Cardiac muscle cell (in vitro differentiated cells and primary cell): ENCODE measurements at regions not wholly inside any gene's neighbourhood (a gene's known extent, or its start where the extent isn't known, plus 50 kb on each side); places are given as distances from the start of the nearest gene placed in this dataset.
"Not testable (repeated sequence)": the region's sequence is repeated elsewhere in the genome, so short reads cannot be mapped to it uniquely, and the experiment has no call there.

ENCODE experiments used
- DNase-seq, 2 donors: peaks; one replicate each; pipeline versions ENCODE4 v3.0.0 to v3.0.0-alpha.2; 2010 to 2017; ENCODE audit warnings: low read depth in 1 of 2, low spot score in 1 of 2
- H3K27ac ChIP-seq: fragments of 200-600 bp; sonication (generic); 2 replicates; pipeline ENCODE4 v1.5.1; 2016
- H3K27me3 ChIP-seq: fragments of 200-600 bp; sonication (generic); 2 replicates; pipeline ENCODE4 v1.6.0; 2016; ENCODE audit warnings: control low read depth
- H3K36me3 ChIP-seq: fragments of 200-600 bp; sonication (generic); 2 replicates; pipeline ENCODE4 v1.5.1; 2016; ENCODE audit warnings: control low read depth
- H3K4me1 ChIP-seq: fragments of 200-600 bp; sonication (generic); 2 replicates; pipeline ENCODE4 v1.8.1; 2017; ENCODE audit warnings: low read depth, mild to moderate bottlenecking, mixed run types
- H3K4me3 ChIP-seq: fragments of 200-600 bp; sonication (generic); 2 replicates; pipeline ENCODE4 v1.5.1; 2016; ENCODE audit warnings: mild to moderate bottlenecking
- H3K9me3 ChIP-seq: fragments of 200-600 bp; sonication (generic); 2 replicates; pipeline ENCODE4 v1.5.1; 2017; ENCODE audit warnings: low read depth, mild to moderate bottlenecking, control low read depth
- TF ChIP-seq, protein P1 (sequence below): IDR thresholded peaks from 2 replicates; pipeline ENCODE4 v1.5.1; 2012; ENCODE audit warnings: low read depth, mild to moderate bottlenecking, low read length

DNA sequence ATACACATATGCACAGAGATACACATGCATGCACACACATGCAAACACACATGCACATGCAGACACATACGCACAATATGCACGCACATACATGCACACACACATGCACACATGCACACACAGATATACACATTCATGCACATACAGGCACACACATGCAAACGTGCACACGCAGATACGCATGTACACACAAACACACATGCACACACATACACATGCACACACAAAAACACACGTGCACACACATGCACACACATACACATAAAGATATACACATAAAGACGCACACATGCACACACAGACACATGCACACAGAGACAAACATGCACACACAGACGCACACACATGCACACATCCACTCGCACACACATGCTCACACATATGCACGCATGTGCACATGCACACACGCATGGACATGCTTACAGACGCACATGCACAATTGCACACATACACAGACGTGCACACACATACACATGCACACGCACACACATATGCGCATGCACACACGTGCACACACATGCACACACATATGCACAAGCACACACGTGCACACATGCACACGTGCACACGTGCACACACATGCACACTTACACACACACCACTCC lies 145.2 kb downstream of the ADRA2C start:
- Histone ChIP-seq H3K9me3 (no peaks in the 10 kb centered on the region), H3K4me1 (peaks cover 8% of the 10 kb centered on the region), H3K4me3 (no peak overlapping the region), H3K27ac (no peak overlapping the region), H3K27me3 (peaks cover 1% of the 10 kb centered on the region), H3K36me3 (no peaks in the 10 kb centered on the region)
- DNase-seq: no peak
- TF ChIP-seq, protein P1, sequence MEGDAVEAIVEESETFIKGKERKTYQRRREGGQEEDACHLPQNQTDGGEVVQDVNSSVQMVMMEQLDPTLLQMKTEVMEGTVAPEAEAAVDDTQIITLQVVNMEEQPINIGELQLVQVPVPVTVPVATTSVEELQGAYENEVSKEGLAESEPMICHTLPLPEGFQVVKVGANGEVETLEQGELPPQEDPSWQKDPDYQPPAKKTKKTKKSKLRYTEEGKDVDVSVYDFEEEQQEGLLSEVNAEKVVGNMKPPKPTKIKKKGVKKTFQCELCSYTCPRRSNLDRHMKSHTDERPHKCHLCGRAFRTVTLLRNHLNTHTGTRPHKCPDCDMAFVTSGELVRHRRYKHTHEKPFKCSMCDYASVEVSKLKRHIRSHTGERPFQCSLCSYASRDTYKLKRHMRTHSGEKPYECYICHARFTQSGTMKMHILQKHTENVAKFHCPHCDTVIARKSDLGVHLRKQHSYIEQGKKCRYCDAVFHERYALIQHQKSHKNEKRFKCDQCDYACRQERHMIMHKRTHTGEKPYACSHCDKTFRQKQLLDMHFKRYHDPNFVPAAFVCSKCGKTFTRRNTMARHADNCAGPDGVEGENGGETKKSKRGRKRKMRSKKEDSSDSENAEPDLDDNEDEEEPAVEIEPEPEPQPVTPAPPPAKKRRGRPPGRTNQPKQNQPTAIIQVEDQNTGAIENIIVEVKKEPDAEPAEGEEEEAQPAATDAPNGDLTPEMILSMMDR: no peak

DNA sequence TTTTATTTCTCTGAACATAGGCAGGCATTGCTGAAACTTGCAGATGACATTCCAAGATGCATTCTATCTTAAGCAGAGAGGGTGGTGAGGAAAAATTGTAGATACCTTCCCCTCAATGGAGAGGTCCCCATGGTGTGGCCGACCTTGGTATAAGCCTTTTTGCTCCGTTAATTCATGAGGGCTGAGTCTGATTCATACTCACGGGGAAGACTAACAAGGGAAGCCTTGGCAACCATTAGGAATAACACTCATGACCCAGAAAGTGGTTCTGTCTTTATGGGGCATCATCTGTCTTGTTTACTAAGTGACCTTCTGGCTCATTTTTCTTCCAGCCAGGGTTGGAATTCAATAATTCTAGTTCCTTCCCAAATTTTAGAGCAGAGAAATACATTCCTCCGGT lies 148.3 kb downstream of the ADRA2C start:
- H3K27ac ChIP-seq, H3K27me3 ChIP-seq, H3K36me3 ChIP-seq, H3K4me3 ChIP-seq, H3K9me3 ChIP-seq, H3K4me1 ChIP-seq, DNase-seq: not testable (repeated sequence)

DNA sequence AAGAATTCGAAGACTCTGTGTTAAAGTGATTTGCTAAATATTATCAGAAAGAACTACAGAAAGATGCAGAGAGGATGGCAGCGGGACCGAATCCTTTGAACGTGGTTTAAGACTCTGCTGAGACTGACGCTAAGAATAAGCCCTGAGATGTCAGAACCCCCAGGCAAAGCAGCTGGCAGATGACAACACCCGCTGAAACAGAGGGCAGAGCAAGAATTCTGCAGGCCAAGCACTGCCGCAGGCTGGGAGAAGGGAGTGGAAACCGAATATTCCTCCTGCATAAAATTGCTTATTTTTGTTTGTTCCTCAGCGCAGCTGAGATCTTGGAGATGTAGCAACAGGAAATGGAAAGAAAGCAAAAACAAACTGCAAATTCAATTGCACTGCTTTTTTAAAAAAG lies 153.3 kb downstream of the ADRA2C start:
- H3K36me3 ChIP-seq, H3K9me3 ChIP-seq, DNase-seq, H3K27me3 ChIP-seq, H3K27ac ChIP-seq, H3K4me1 ChIP-seq, H3K4me3 ChIP-seq: not testable (repeated sequence)

DNA sequence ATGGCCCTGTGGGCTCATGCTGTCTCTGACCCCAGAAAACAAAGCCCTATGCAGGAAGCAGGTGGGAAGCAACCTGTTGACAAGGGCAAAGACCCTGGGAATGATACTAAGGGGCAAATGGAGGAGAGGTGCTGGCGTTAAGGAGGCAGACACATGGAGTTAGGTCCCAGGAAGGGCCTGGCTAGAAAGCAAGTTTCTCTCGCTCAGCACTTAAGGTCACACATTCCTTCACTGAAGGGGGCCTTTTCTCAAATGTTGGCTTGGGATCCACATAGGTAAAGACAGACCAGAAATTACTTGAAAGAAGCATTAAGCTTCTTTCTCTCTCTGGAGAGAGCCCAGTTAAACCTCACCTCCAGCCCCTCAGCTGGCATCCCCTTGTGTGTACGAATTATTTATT lies 155.7 kb downstream of the ADRA2C start:
- not testable (repeated sequence) for H3K4me1 ChIP-seq, H3K27me3 ChIP-seq, H3K27ac ChIP-seq, H3K4me3 ChIP-seq, H3K36me3 ChIP-seq, H3K9me3 ChIP-seq, DNase-seq

DNA sequence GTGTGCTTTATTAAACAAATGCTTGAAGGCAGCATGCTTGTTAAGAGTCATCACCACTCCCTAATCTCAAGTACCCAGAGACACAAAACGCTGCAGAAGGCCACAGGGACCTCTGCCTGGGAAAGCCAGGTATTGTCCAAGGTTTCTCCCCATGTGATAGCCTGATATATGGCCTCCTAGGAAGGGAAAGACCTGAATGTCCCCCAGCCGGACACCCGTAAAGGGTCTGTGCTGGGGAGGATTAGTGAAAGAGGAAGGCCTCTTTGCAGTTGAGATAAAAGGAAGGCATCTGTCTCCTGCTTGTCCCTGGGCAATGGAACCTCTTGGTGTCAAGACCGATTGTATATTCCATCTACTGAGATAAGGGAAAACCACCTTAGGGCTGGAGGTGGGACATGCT lies 159.7 kb downstream of the ADRA2C start:
- H3K27me3 ChIP-seq, H3K9me3 ChIP-seq, H3K4me3 ChIP-seq, DNase-seq, H3K4me1 ChIP-seq, H3K27ac ChIP-seq, H3K36me3 ChIP-seq: not testable (repeated sequence)

DNA sequence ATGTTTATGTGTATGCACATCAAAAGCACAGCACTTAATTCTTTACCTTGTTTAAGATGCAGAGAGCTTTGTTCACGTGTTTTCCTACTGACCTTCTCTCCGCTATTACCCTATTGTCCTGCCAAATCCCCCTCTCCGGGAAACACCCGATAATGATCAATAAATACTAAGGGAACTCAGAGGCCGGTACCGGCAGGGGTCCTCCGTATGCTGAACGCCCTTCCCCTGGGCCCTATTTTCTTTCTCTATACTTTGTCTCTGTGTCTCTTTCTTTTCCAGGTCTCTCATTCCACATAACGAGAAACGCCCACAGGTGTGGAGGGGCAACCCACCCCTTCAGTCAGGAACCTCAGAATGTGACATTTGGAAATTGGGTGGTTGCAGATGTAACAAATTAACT lies 160.1 kb downstream of the ADRA2C start:
- H3K27ac ChIP-seq, H3K4me3 ChIP-seq, DNase-seq, H3K36me3 ChIP-seq, H3K9me3 ChIP-seq, H3K4me1 ChIP-seq, H3K27me3 ChIP-seq: not testable (repeated sequence)

DNA sequence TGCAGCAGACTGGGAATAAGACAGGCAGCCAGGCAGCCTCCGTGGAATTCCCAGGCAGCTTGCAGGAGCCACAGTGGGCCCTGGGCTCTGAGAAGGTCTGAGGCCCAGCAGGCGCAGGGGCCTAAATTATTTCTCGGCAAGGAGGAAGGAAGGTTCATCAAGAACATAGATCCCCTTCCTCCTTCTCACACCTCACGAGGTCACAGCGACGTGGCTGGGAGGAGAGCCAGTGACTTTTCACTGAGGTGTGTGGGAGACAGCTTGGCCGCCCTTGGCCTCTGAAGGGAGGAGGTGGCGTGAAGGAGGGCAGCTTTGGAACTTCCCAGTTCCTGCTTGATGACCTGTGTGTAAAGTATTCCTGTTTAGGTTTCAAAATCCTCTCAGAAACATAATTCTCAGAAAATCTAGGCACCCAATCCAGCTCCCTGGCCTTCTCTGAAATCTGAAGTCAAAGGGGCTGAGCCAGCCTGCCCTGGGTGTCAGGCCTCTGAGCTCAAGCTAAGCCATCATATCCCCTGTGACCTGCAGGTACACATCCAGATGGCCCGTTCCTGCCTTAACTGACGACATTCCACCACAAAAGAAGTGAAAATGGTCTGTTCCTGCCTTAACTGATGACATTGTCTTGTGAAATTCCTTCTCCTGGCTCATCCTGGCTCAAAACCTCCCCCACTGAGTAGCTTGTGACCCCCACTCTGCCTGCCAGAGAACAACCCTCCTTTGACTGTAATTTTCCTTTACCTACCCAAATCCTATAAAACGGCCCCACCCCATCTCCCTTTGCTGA lies 161.0 kb downstream of the ADRA2C start:
- not testable (repeated sequence) for H3K36me3 ChIP-seq, H3K27me3 ChIP-seq, H3K9me3 ChIP-seq, DNase-seq, H3K27ac ChIP-seq, H3K4me3 ChIP-seq, H3K4me1 ChIP-seq

DNA sequence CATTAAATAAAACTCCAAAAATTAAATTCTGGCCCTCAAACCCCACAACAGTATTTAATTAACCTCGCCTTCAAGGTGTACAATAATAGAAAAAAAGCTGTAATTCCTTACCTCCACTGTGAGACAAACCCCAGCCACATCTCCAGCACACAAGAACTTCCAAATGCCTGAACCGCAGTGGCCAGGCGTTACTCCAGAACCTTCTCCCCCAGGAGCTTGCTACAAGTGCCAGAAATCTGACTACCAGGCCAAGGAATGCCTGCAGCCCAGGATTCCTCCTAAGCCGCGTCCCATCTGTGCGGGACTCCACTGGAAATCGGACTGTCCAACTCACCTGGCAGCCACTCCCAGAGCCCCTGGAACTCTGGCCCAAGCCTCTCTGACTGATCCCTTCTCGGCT lies 163.2 kb downstream of the ADRA2C start:
- not testable (repeated sequence) for H3K4me1 ChIP-seq, H3K4me3 ChIP-seq, H3K27me3 ChIP-seq, H3K36me3 ChIP-seq, H3K27ac ChIP-seq, H3K9me3 ChIP-seq
- DNase-seq: peak in 1 of 2 donors; percentile 39

DNA sequence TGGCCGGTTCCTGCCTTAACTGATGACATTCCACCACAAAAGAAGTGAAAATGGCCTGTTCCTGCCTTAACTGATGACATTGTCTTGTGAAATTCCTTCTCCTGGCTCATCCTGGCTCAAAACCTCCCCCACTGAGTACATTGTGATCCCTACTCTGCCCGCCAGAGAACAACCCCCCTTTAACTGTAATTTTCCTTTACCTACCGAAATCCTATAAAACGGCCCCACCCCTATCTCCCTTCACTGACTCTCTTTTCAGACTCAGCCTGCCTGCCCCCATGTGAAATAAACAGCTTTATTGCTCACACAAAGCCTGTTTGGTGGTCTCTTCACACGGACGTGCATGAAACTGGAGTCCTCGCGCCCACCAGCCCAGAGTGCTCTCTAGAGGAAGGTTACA lies 166.5 kb downstream of the ADRA2C start:
- H3K9me3 ChIP-seq, H3K4me3 ChIP-seq, H3K4me1 ChIP-seq, H3K27ac ChIP-seq, DNase-seq, H3K36me3 ChIP-seq, H3K27me3 ChIP-seq: not testable (repeated sequence)

DNA sequence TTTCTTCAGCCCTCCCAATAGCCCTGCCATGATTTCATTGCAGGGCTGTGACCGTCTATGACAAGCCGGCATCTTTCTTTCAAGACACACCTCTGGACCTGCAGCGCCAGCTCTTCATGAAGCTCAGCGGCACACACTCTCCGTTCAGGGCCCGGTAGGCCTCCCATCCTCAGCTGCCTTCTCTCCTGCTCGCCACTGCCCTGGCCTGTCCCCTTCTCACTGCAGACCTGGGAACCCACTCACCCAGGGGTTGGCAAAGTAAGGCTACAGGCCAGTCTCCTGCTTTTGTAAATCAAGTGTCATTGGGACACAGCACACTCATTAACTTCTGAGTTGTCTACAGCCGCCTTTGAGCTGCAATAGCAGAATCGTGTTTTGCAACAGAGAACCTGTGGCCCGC lies 169.2 kb downstream of the ADRA2C start:
- not testable (repeated sequence) for H3K27ac ChIP-seq, DNase-seq, H3K9me3 ChIP-seq, H3K36me3 ChIP-seq, H3K27me3 ChIP-seq, H3K4me3 ChIP-seq, H3K4me1 ChIP-seq
